ENCODE measurements at regions not wholly inside any gene's neighbourhood (a gene's known extent, or its start where the extent isn't known, plus 50 kb on each side); places are given as distances from the start of the nearest gene placed in this dataset.

DNA sequence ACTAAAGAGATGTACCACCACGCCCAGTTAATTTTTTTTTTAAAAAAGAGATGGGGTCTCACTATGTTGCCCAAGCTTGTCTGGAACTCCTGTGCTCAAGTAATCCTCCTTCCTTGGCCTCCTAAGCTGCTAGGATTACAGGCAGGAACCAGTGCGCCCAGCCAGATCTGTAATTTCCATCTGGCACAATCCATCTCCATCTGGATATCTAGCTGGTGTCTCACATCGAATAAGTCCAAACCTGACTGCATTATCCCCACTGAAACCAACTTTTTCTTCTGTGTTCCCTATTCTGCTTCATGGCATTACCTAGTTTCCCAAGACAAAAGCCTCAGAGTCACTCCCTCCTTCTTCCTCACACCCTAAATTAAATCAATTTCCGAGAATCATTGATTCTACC lies 125.8 kb upstream of the TEX13C start:
- Histone ChIP-seq H2BK120ac (replicated peaks; ENCODE audit: low read depth, low read length) (no peak overlapping the region), H3K9ac (replicated peaks in 1 of 4; ENCODE audit: extremely low read depth in 1 of 4, low read depth in 3 of 4, low read length in 3 of 4) (no peak overlapping the region), H2BK12ac (ENCODE audit: low read depth, low read length) (no peak overlapping the region), H3K4me1 (replicated peaks in 1 of 4; ENCODE audit: control insufficient read depth in 3 of 4, insufficient read depth in 4 of 4, low read length in 3 of 4) (no peaks in the 10 kb centered on the region), H3K9me3 (ENCODE audit: insufficient read depth in 2 of 2, low read depth in 1 of 2, low read length in 1 of 2) (no peaks in the 10 kb centered on the region), H4K20me1 (replicated peaks in 1 of 2; ENCODE audit: control insufficient read depth in 1 of 2, insufficient read depth in 2 of 2, low read length in 2 of 2) (no peaks in the 10 kb centered on the region), H3K23ac (ENCODE audit: insufficient read length) (no peak overlapping the region), H3K79me2 (ENCODE audit: control insufficient read depth in 1 of 2, insufficient read depth in 2 of 2, low read length in 2 of 2) (no peaks in the 10 kb centered on the region), H3K14ac (ENCODE audit: insufficient read length) (no peak overlapping the region), H3K4me3 (ENCODE audit: extremely low read depth in 1 of 4, insufficient read depth in 2 of 4, low read depth in 3 of 4, low read length in 4 of 4) (no peak overlapping the region), H3K4me2 (ENCODE audit: insufficient read depth in 1 of 2, low read depth in 2 of 2, low read length in 2 of 2) (no peak overlapping the region), H2BK20ac (ENCODE audit: low read length) (no peak overlapping the region), H2BK5ac (ENCODE audit: low read depth, low read length) (no peak overlapping the region), H3K27ac (ENCODE audit: low read depth, low read length) (no peak overlapping the region), H2AFZ (ENCODE audit: low read length) (no peak overlapping the region), H2AK5ac (ENCODE audit: low read depth, low read length) (no peak overlapping the region), H3K79me1 (ENCODE audit: low read depth, low read length) (no peaks in the 10 kb centered on the region), H3K56ac (replicated peaks; ENCODE audit: insufficient read length, low read depth, low read length) (no peak overlapping the region), H3K27me3 (replicated peaks in 1 of 4; ENCODE audit: control insufficient read depth in 3 of 4, extremely low read depth in 1 of 4, insufficient read depth in 3 of 4, low read length in 3 of 4) (no peaks in the 10 kb centered on the region), H3K4ac (replicated peaks; ENCODE audit: insufficient read length, low read depth, low read length) (no peak overlapping the region), H2BK15ac (ENCODE audit: low read length) (no peak overlapping the region), H4K5ac (ENCODE audit: insufficient read length, low read depth, low read length) (no peak overlapping the region), H4K91ac (replicated peaks; ENCODE audit: insufficient read length, low read length) (no peak overlapping the region), H3K23me2 (ENCODE audit: low read depth, low read length) (no peaks in the 10 kb centered on the region), H4K8ac (ENCODE audit: extremely low read depth, insufficient read depth, low read length) (no peak overlapping the region), H3K36me3 (ENCODE audit: control insufficient read depth in 2 of 4, insufficient read depth in 4 of 4, low read length in 3 of 4) (no peaks in the 10 kb centered on the region), H3K18ac (ENCODE audit: extremely low read depth, low read length) (no peak overlapping the region)
- no peak for FAIRE-seq
- POLR2A ChIA-PET (ENCODE audit: partially characterized antibody), result no interaction called here
- whole genome bisulfite sequencing, 2 experiments (ENCODE audit: extremely low coverage in 1 of 2, insufficient coverage in 1 of 2, insufficient read length in 1 of 2, insufficient replicate concordance in 2 of 2, low coverage in 1 of 2, low lambda C conversion rate in 2 of 2, missing lambda C conversion rate in 1 of 2), result 89% methylated on average over 4 of the region's 4 CpGs; no CpG with 5 or more reads in 1 of the 2 experiments
- TF ChIP-seq HDAC6 (IDR thresholded peaks at IDR 0.05; ENCODE audit: low read depth, low read length) (no peak), TCF12 (IDR thresholded peaks at IDR 0.05; ENCODE audit: low read depth, low read length) (no peak), SIX5 (IDR thresholded peaks at IDR 0.05; ENCODE audit: low read depth, low read length) (no peak), NRF1 (IDR thresholded peaks at IDR 0.05; ENCODE audit: low read depth, low read length) (no peak), TAF1 (IDR thresholded peaks at IDR 0.05; ENCODE audit: low read depth, low read length) (no peak), ASH2L (IDR thresholded peaks at IDR 0.05; ENCODE audit: low read length) (no peak), KDM1A (IDR thresholded peaks at IDR 0.05; ENCODE audit: borderline replicate concordance, low read length) (no peak), JUN (IDR thresholded peaks at IDR 0.05; ENCODE audit: low read depth, low read length) (no peak), ZNF274 (IDR thresholded peaks at IDR 0.05; ENCODE audit: borderline replicate concordance, extremely low read depth, low read length) (no peak)
- DNase-seq (ENCODE audit: low read depth in 1 of 2, low spot score in 2 of 2), result no peak
- CTCF ChIA-PET (ENCODE audit: partially characterized antibody), result no interaction called here

Measured in H1 (cell line).